ENCODE measurements at regions not wholly inside any gene's neighbourhood (a gene's known extent, or its start where the extent isn't known, plus 50 kb on each side); places are given as distances from the start of the nearest gene placed in this dataset.
"Not testable (repeated sequence)": the region's sequence is repeated elsewhere in the genome, so short reads cannot be mapped to it uniquely, and the experiment has no call there.

- FAIRE-seq = no peak
Measured at GRCh38 chr6:119942078-119942752, 592.7 kb upstream of the MAN1A1 start.

GRCh38 chr6:119938752-119939151, 589.2 kb upstream of the MAN1A1 start:
- FAIRE-seq = no peak

- no peak for FAIRE-seq
Measured at GRCh38 chr6:119934816-119935215, 585.3 kb upstream of the MAN1A1 start.

- no peak for FAIRE-seq
Measured at GRCh38 chr6:119929121-119929520, 579.6 kb upstream of the MAN1A1 start.

- not testable (repeated sequence) for FAIRE-seq
Measured at GRCh38 chr6:119924888-119925287, 575.3 kb upstream of the MAN1A1 start.

- no peak for FAIRE-seq
Measured at GRCh38 chr6:119922814-119923213, 573.3 kb upstream of the MAN1A1 start.

GRCh38 chr6:119921491-119922010, 572.0 kb upstream of the MAN1A1 start:
- no peak for FAIRE-seq

- FAIRE-seq = no peak
Measured at GRCh38 chr6:119917186-119917585, 567.6 kb upstream of the MAN1A1 start.

- FAIRE-seq = no peak
Measured at GRCh38 chr6:119915971-119916370, 566.4 kb upstream of the MAN1A1 start.

- FAIRE-seq = no peak
Measured at GRCh38 chr6:119908157-119908556, 558.6 kb upstream of the MAN1A1 start.

- FAIRE-seq = no peak
Measured at GRCh38 chr6:119902681-119903080, 553.1 kb upstream of the MAN1A1 start.

- FAIRE-seq = no peak
Measured at GRCh38 chr6:119896806-119897205, 547.2 kb upstream of the MAN1A1 start.

GRCh38 chr6:119895626-119896025, 546.1 kb upstream of the MAN1A1 start:
- FAIRE-seq = no peak

GRCh38 chr6:119894811-119895210, 545.2 kb upstream of the MAN1A1 start:
- FAIRE-seq = no peak

GRCh38 chr6:119891644-119892043, 542.1 kb upstream of the MAN1A1 start:
- no peak for FAIRE-seq

- FAIRE-seq = no peak
Measured at GRCh38 chr6:119891206-119891605, 541.6 kb upstream of the MAN1A1 start.

GRCh38 chr6:119890470-119890869, 540.9 kb upstream of the MAN1A1 start:
- no peak for FAIRE-seq

- FAIRE-seq = no peak
Measured at GRCh38 chr6:119887666-119888065, 538.1 kb upstream of the MAN1A1 start.

GRCh38 chr6:119881416-119881815, 531.9 kb upstream of the MAN1A1 start:
- no peak for FAIRE-seq

GRCh38 chr6:119880840-119881239, 531.3 kb upstream of the MAN1A1 start:
- FAIRE-seq = no peak

GRCh38 chr6:119879731-119880130, 530.2 kb upstream of the MAN1A1 start:
- no peak for FAIRE-seq

- FAIRE-seq = no peak
Measured at GRCh38 chr6:119874381-119874780, 524.8 kb upstream of the MAN1A1 start.

- FAIRE-seq = no peak
Measured at GRCh38 chr6:119873107-119873506, 523.5 kb upstream of the MAN1A1 start.

- FAIRE-seq = no peak
Measured at GRCh38 chr6:119871520-119871919, 522.0 kb upstream of the MAN1A1 start.

Data from endometrium (tissue), 2 donors.